HG02884 (cell line): ENCODE measurements at regions not wholly inside any gene's neighbourhood (a gene's known extent, or its start where the extent isn't known, plus 50 kb on each side); places are given as distances from the start of the nearest gene placed in this dataset.

Source experiments
- ATAC-seq: cut with Tn5 transposase; IDR thresholded peaks from one replicate; pipeline ENCODE4 v1.9.1; 2021; ENCODE audit warnings: mild to moderate bottlenecking, moderate library complexity; ENCODE audit not compliant: unreplicated experiment

DNA sequence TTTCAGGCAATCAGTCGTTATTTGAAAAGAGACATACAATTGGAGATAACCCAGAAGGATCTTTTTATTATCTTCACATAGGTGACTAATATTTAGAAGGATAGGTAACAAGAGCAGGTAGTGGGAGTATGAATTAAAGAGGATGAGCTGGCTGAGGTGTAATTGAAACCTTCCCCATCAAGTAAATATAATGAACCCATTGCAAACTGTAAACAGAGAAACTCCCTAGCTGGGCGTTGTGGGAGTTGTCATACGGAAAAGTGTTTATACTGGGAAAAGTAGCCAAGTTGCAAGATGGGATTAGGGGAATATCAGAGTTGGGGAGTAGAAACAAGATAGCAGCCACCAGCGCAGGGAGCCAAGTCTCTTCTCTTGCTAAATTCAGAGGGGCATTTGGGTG is 448.4 kb downstream of the COG6 start:
- ATAC-seq = no peak

GRCh38 chr13:40105231-40105630 is 449.8 kb downstream of the COG6 start:
- ATAC-seq = no peak

- no peak for ATAC-seq
Observed at GRCh38 chr13:40109351-40109844, 453.9 kb downstream of the COG6 start.

GRCh38 chr13:40113643-40114304 is 458.3 kb downstream of the COG6 start:
- ATAC-seq = no peak

- no peak for ATAC-seq
Observed at GRCh38 chr13:40114305-40114896, 458.9 kb downstream of the COG6 start.

DNA sequence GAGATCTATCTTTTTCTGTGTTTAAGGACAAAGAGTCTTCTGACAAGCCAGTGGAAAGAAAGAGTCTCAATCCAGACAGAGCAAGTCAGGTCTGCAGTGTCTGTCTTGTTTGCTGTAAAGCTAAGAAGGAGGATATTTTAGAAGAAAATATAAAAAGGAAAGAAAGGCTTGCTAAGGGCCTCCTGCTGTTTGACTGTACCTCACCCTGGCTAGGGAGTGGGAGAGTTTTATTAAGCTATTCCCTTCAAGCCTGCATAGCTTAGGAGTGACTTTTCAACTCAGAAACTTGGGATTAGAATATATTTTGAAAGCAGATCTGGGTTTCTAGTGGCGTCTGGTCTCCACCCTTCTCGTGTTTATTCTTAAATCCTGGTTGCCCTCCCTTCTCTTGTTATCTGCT is 460.0 kb downstream of the COG6 start:
- ATAC-seq = no peak

GRCh38 chr13:40116008-40116407 is 460.5 kb downstream of the COG6 start:
- peak; percentile 84 for ATAC-seq

DNA sequence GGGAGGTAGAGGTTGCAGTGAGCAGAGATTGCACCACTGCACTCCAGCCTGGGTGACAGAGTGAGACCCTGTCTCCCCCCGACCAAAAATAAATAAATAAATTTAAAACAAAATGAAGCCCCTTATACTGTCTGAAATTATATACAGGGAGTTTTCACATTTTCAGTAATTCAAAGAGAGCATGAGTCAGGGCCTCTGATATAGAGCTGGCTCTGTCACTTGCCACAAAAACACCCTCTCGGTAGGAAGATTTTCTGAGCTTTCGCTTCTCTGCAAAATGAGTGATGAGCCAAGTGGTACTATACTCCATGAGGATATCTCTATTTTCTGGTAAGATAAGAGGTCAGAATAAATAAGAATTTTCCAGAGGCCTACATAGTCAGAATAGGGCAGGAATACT is 462.9 kb downstream of the COG6 start:
- no peak for ATAC-seq

DNA sequence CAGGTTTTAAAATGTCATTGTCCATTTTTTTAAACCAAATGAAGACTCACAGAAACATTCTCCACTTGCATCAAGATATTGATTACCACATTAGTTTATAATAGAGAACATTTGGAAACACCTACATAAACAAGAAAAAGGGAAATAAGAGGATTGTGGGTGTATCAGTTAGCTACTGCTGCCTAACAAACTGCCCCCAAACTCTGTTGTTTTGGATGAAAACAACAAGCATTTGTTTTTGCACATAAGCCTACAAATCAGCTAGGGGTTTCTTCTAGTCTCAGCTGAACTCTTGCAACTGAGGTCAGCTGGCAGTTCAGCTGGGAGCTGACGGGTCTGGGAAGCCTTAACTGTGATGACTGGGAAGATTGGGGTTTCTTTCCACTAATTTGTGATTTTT is 464.4 kb downstream of the COG6 start:
- no peak for ATAC-seq

- ATAC-seq = no peak
Observed at GRCh38 chr13:40120288-40120687, 464.8 kb downstream of the COG6 start.

DNA sequence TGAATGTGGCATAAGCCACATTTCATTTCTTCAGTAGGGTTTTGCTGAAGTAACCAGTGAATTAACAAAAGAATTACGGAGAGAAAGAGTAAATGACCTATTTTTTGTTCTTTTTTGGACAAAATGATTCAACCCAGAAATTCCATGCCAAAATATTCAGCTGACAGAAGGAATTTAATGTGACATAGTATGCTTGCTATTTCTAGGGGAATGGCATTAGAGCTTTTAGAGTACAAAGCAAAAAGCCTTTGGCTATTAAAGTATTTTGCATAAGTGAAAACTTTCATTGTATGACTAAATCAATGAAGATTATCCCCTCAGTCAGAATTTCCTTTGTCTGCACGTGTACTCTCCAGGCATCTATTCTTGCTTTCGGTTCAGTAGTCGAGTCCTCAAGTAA is 465.3 kb downstream of the COG6 start:
- ATAC-seq = no peak

DNA sequence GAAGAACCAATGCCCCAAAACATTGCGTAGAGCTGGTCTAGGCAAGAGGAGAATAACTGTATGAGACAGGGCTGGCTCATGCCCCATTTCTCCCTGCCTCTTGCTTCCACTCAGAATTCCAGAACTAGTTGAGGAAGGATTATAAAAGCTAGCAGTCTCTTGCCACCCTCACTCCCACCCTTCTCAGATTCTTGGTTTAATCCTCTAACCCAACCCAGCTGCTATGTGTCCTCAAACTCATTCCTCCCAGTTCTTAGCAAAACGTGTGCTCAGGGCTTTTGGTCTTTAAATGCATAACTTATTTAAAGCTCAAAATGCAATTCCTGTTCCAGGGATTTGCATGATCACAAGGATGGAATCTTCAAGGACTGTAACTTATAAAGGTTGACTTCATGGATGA is 466.3 kb downstream of the COG6 start:
- ATAC-seq = no peak

- no peak for ATAC-seq
Observed at GRCh38 chr13:40123962-40124632, 468.6 kb downstream of the COG6 start.

DNA sequence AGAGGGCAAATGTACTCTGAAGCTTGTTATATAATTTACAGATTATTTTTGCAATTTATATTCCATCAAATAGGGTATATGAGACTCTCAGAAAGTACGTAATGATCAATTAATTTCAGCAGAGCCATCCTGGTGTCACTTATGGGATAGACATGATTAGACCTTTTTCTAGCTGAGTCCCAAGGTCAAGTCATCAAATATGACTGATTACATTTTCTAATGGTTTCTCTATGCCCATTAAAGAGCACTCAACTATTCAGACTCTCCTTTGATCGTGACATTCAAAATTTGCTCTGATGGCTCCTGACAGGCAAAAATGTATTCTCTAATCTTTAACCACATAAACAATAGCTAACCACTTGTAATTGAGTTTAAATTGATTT is 469.2 kb downstream of the COG6 start:
- ATAC-seq = no peak

GRCh38 chr13:40125336-40125735 is 469.9 kb downstream of the COG6 start:
- no peak for ATAC-seq

DNA sequence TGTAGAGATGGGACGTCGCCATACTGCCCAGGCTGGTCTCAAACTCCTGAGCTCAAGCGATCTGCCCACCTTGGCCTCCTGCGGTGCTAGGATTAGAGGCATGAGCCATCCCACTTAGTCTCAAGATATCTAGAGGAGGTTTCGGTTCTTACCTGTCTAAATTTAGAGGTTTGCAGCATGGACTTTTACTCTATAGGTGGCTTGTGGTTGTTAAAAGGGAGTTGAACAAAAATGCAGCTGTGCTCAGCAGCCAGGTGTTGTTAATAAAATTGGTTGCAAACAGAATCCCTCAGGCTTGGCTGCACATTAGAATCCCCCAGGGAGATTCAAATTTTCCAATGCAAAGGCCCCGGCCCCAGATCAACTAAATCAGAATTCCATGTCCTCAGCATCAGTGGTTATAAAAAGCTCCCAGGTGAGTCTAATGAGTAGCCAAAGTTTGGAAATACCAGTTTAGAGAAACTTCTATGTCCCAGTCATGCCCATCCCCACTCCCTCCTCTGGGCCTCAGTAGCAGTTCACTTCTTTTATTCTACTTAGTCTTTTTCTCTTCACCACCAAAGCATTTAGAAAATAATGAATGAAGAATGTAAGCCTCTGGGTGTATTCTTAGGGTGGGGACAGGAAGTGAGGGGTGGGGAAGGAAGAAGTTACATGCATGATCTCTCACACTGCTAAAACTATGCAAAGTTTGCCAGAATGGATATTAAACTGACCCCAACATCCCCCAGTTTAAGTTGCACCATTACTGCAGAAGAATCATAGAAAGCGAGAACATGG is 471.0 kb downstream of the COG6 start:
- no peak for ATAC-seq

- ATAC-seq = no peak
Observed at GRCh38 chr13:40127476-40127875, 472.0 kb downstream of the COG6 start.

DNA sequence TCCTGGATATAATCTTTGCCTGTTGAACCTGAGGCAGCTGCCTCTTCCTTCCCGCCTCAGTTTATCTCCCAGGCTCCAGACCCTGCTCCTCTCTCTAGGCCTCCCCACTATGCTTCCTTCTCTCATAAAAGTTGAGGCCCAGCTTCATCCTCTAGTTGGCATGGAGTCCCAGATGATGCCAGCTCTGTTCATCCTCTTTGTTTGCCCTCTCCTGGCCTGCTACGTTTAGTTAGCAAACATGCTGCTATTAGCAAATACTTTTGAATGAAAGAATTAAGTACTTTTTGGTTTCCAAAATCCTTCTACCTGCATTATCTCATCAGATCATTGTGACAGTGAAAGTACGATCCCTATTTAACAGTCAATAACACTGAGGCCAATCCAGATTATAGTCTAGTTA is 472.5 kb downstream of the COG6 start:
- no peak for ATAC-seq

- no peak for ATAC-seq
Observed at GRCh38 chr13:40129467-40129866, 474.0 kb downstream of the COG6 start.

DNA sequence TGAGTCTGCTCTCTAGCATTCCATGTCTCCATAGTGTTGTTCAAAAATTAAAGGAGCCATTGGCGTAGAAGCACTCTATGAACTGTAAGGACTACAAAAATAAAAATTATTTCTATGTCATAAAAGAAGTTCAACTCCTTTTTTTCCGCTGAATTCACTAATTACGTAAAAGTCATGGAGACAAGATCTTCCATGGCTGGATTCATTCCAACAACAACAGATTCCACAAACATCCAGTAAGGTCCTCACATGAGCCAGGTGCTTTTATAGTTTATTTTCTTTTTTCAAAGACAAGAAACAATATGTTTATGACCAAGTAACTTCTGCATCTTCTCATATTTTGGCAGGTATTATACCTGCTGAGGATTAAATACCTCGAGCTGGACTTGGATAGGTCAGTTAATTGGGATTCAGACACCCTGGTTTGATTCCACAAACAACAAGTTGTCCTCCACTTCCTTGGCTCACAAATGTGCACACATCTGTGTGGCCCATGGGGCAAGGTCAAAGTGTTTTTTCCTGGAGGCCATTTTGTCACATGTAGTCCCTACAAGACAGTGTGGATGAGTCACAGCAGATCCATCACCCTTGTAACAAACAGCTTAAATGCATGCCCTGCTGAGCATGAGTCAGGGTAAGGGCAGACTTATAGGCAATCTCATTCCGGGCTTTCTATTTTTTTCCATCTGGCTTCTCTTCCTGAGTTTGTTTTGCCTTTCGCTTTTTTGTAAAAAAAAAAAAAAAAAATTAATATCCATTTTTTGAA is 475.6 kb downstream of the COG6 start:
- ATAC-seq = no peak

DNA sequence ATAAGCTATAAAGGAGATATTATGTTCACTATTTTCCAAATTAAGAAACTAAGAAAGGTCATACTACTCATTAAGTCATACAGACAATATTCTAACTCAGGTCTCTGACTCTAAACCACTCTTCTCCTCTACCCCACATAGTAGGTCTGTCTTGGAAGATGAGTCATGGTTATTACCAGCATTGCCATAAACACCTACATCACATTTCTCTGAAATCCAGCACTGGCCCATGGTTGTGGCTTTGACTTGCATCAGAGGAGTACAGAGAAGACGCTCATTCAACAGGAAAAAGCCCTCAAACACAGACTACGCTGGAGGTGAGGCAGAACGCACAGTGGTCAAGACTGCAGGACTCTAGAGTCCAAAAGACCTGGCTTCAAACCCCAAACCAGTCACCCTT is 476.8 kb downstream of the COG6 start:
- ATAC-seq = no peak
